GM21619 (cell line): ENCODE measurements at regions not wholly inside any gene's neighbourhood (a gene's known extent, or its start where the extent isn't known, plus 50 kb on each side); places are given as distances from the start of the nearest gene placed in this dataset.
"Not testable (repeated sequence)": the region's sequence is repeated elsewhere in the genome, so short reads cannot be mapped to it uniquely, and the experiment has no call there.

ENCODE experiments used
- ATAC-seq: cut with Tn5 transposase; IDR thresholded peaks from one replicate; pipeline ENCODE4 v1.9.1; 2021; ENCODE audit not compliant: unreplicated experiment

DNA sequence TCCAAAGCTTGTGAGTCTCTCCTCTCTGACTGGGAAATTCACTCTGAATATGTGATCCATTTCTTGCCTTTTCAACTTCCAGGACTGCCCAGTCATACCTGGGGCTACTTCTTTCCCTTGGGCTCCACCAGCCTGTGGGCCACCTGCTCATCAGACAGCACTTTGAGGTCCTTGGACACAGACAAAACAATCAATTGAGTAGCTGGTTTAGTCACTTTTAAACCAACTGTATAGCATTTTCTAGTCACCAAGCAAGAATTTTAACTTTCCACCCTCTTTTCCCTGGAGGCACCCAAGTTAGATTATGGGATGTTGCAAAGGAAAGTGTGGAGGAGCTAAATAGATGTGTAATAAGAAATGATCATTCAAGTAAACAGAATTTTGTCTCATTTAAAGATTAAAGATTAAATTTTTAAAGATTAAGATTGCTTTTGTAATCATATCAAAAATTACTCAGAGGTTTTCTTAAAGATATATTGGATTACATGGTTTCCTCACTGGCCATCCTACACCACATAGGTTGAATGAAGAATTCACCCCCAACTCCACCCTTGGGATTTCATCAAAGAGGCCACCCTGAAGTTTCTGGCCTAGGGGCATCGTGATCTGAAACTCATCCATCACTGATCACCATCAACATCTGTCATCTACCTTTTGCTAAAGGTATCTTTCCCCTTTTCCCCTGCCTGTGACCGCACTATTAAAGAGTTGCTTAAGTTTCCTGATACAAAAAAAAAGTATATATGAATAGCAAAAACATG, 219.2 kb upstream of the NR5A2 start:
- no peak for ATAC-seq

DNA sequence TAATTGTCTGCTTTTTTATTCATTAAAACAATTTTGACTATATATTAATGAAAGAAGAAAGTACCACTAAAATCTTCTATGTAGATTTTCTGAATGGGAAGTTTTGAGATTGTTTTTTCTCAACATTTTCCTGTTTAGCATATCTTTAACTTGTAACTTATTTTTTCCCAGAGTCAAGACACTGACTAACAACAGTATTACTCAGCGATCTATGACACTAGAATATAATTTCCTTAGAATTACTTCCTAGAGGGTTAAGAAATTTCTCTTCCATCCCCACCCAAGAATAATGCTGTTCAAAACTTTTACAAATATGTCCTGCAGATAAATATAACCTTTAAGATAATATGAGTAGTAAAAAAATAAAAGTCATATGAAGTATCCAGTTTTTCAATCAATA, 218.2 kb upstream of the NR5A2 start:
- no peak for ATAC-seq

DNA sequence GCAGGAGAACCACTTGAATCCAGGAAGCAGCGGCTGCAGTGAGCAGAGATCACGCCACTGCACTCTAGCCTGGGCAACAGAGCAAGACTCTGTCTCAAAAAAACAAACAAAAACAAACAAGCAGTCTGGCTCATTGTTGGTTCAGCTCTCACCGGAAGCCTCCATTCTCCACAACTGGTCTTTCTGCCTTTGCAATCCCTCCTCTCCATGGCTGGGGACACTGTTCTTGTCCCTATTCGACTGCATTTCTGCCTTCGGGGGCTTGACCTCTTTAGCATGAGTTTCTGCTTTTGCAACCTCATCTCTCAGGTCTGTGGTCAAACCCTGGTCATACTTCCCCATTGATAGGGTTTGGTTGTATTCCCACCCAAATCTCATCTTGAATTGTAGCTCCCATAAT, 216.3 kb upstream of the NR5A2 start:
- ATAC-seq: no peak

DNA sequence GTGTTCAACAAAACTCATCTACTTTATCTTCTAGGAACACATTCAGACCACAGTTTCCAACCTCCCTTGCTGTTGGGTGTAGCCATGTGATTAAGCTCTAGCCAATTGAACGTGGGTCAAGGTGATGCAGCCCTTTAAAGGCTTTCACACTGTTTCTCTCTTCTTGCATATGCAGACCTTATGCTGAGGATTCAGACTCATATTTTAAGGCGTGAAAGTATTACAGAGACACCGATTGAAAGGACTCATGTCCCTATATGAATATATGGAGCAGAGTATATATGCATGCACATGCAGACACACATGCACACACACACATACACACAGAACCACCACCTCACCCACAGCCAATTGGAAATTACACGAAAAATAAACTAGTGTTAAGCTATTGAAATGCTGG, 214.3 kb upstream of the NR5A2 start:
- no peak for ATAC-seq

DNA sequence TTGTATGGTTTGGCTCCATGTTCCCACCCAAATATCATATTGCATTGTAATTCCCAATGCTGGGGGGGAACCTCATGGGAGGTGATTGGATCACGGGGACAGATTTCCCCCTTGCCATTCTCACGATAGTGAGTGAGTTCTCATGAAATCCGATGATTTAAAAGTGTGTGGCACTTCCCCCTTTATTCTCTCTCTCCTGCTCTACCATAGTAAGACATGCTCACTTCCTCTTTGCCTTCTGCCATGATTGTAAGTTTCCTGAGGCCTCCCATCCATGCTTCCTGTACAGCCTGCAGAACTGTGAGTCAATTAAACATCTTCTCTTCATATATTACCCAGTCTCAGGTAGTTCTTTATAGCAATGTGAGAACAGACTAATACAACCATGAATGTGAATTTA, 211.6 kb upstream of the NR5A2 start:
- no peak for ATAC-seq

DNA sequence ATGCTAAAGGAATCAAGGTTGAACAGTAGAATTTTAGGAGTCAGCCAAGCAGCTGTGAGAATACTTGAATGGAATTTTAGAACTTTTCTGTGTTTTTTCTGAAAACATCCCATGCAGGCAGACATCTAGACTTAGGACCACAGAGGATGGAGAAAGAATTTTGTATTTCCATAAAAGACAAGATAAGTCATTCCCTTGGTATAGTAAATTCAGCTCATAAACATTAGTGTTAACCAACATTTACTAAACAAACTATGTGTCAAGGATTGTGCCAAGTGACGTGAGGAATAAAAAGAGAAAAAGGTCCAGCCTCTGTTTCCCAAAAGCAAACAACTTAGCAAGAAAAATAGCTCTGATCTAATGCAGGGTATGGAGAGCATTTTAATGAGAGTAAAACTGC, 210.2 kb upstream of the NR5A2 start:
- ATAC-seq: no peak

DNA sequence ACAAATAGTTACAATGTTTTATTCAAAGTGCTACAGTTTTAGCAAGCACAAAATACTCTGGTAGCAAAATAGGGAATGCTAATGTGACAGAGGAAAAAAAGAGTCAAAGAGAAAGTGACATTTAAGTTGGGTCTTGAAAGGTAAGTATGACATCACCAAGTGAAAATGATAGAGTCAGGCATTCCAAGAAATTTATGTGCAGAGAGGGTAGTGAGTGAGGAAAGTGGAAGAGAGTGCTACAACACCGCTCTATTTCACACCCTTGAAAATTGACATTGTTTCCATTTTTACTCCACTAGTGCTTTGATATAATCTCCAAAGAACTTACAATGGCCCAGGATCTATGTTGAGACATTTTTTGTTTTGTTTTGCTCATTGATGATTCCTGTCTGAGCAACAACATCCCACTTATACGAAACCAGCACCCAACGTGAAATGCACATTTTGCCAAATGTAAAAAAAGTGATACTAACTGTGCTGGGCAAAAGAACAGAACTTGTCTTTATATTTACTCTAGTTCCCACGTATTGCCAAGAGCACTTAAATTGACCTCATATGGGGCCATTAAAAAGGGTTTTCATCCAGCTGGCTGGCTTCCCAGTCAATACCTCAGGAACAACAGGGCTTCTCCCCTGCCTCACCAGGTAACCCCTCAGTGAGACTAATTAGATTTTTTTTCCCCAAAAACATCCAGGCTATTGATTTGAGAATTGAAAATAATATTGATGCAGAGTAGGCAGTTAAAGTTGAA, 206.3 kb upstream of the NR5A2 start:
- no peak for ATAC-seq

DNA sequence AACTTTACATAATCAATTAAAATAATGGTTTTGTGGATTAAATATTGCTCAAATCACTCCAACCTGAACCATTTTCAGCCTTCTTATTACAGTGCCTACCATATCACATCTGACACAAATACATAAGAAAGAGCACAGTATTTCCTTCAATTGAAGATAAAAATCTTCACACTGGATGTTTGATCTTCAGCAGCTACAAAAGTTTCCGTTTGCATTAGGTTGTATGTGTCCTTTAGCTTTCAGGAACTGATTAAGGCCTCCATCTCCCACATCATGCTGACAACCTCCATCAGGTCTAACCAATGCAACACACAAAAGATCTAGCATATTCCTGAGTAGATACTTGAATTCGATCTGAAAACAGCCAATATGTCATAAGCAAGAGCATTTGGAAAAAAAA, 195.1 kb upstream of the NR5A2 start:
- no peak for ATAC-seq

DNA sequence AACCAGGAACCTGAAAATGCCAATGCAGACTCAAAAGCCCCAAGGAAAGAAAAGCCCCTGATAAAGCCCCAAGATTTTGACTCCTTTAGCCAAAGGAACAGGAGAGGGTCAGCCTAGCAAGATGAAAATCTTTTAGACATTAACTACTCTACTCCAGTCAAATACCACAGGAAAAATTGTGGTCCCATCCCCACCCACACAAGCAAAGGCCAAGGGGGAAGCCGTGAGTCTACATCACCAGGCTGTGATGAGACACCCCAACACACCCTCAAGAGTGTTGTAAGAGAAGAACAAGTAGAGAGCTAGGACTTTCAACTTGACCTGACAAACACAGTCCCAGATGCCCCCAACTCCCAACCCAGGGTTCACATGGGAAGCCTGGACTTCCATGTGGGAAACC, 192.8 kb upstream of the NR5A2 start:
- no peak for ATAC-seq

DNA sequence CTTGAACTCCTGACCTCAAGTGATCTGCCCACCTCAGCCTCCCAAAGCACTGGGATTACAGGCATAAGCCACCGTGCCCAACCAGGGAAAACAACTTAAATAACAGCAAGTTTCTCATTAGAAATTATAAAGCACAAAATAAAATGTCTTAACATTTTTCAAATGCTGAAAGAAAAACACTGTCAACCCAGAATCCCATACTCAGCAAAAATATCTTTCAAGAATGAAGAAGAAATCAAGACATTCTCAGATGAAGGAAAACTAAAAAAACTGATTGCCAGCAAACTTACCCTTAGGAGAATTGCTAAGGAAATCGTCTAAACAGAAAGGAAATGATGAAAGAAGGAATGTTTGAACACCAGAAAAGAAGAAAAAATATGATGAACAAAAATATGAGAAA, 191.1 kb upstream of the NR5A2 start:
- no peak for ATAC-seq

DNA sequence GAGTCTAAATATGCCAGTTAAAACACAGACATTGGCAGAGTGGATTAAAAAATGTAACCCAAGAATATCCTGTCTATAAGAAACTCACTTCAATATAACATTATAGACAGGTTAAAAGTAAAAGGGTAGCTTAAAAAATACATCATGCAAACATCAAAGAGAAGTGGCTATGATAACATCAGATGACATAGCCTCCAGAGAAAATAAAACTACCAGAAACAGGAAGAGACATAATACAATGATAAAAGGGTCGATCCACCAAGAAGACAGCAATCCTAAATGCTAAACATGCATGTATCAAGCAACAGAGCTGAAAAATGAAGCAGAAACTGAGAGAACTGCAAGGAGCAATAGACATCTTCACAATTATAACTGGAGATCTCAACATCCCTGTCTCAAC, 190.2 kb upstream of the NR5A2 start:
- no peak for ATAC-seq

DNA sequence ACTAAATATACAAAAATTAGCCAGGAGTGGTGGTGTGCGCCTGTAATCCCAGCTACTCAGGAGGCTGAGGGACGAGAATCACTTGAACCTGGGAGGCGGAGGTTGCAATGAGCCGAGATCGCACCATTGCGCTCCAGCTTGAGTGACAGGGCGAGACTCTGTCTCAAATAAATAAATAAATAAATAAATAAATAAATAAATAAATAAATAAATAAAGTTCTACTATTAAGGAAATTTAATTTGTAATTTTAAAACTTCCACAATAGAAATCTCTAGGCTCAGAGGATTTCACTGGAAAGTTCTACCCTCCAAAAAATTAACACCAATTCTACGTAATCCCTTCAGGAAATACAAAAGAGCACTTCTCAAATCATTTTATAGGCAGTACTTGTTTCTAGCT, 187.9 kb upstream of the NR5A2 start:
- ATAC-seq: not testable (repeated sequence)

DNA sequence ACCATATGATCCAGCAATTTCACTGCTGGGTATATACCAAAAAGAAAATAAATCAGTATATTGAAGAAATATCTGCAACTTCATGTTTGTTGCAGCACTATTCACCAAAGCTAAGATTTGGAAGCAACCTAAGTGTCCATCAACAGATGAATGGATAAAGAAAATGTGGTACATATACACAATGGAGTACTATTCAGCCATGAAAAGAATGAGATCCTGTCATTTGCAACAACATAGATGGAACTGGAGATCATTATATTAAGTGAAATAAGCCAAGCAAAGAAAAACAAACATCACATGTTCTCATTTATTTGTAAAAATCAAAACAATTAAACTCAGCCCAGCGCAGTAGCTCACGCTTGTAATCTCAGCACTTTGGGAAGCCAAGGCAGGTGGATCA, 184.4 kb upstream of the NR5A2 start:
- ATAC-seq: not testable (repeated sequence)

DNA sequence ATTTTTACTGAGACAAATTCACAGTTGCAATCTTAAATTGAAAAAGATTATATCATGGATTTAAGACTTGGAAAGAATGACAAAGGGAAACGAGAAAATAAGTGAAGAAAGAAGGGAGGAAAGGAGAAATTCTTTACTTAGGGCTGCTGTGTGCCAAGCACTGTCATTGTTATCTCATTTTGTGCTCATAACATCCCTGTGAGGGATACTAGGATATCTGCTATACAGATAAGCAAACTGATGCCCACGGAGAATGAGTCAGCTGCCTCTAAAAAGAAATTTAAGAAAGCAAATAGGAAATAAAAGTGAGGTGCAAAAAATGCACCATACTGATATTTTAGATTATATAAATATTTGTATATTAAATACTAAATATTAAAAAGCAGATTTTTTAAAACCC, 183.6 kb upstream of the NR5A2 start:
- no peak for ATAC-seq

DNA sequence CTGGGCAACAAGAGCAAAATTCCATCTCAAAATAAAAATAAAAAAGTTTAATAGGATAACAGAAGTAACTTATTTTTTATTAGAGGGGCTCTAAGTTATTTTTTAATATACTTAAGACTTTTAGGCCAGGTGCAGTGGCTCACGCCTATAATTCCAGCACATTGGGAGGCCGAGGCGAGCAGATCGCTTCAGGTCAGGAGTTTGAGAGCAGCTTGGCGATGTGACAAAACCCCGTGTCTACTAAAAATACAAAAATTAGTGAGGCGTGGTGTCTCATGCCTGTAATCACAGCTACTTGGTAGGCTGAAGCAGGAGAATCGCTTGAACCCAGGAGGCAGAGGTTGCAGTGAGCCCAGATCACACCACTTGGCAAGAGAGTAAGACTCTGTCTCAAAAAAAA, 180.5 kb upstream of the NR5A2 start:
- no peak for ATAC-seq

DNA sequence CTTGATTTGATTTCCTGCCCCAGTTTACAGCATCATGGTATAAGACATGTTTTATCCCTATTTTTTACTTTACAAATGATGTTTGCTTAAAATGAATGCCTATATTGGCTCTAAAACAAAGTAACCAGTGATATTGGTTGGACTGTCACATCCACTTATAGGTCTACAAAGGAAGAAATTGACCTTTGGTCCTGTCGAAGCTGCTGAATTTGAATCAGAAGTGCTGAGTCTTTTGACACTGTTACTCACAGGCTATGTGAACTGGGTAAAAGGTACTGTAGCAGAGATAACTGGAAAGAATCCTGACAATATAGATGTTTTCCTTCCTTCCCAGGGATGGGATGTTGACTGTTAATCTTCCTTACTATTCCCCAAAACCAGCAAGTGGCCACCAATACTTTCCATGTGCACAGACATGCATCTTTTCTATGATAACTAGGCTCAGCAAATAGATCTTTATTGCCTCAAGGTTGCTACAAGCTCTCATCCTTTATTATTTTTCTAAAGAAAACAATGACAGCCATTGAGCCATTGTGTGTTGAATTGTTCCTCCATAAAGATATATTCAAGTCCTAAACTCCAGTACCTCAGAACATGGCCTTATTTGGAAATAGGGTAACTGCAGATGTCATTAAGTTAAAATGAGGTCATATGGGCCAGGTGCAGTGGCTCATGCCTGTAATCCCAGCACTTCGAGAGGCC, 175.9 kb upstream of the NR5A2 start:
- no peak for ATAC-seq

DNA sequence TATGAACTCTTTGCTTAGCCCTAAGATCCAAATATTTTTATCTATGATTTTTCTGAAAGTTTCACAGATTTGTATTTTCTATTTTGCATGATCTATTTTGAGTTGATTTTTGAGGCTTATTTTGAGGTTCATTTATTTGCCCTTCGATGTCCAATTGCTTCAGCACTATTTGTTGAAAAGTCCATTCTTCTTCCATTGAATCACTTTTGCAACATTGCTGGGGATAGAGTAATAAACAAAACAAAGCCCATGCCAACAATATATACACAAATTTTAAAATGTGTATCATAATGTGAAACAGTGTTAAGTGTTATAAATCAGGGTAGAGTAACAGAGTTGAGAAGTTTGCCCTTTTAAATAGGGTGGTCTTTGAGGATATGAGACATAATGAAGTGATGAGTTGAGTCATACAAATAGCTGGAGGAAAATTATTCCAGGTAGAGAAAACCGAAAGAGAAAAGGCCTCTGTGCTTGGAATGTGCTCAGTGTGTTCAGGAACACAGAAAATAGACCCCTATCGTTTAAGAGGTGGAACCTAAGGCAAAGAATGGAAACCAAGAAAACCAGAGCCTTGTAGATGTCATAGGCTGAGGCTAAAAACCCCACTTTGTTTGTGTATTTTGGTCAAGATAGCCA, 172.7 kb upstream of the NR5A2 start:
- no peak for ATAC-seq

DNA sequence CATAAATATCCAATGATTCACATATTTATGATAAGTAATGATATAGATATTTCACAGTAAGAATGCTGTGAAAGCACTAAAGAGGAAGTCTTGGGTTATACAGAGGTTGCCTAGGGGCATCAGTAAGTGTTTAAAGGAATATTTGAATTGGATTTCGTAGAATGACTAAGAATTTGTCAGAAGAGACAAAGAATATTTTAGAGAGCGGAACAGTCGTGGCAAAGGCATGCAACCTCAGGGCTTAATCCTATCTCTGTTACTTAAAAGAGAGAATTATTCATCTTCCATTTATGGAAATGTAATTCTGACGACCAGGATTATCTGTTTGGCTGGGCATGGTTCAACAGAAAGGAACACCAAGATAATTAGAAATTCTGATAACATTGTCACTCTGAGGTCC, 171.9 kb upstream of the NR5A2 start:
- ATAC-seq: no peak

DNA sequence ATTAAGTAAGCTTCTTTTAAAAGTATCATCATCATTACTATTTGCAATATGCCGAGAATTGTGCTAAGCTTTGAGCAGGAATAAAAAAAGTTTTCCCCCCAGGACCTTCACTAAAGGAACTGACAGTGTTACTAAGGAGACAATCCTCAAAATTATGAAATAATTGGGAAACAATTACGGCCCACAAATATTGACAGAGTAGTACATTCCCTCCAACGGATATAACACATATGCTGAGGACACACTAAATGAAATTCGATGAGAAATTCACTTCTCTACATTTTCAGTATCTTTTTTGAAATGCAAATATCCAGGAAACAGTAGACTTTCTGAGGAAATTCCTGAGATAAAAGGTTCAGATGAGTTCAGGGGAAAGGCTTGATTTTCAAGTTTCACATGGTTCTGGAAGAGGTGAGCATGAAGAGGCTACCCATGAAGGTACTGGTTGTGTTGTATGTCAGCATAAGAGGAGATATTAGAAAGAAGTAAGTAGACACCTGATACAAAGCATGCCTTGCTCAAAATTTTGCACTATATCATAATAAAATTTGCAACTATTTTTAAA, 171.2 kb upstream of the NR5A2 start:
- ATAC-seq: no peak

DNA sequence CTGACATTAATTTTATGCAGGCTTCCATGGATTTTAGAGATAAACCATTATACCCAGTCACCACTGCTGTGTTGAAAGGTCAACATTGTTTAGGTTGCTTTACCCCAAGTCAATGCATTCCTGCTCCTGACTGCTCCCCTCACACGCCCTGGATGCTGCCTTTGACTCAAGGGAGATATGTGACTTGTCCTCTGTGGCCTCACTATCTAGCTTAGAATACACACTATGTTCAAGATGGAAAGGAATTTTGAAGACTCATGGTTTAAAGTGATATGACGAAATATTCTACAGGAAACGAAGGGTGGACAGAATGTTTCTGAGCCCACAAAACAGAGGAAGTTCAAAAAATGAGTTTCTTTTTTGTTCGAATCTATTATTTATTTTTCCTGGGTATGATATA, 170.4 kb upstream of the NR5A2 start:
- no peak for ATAC-seq

DNA sequence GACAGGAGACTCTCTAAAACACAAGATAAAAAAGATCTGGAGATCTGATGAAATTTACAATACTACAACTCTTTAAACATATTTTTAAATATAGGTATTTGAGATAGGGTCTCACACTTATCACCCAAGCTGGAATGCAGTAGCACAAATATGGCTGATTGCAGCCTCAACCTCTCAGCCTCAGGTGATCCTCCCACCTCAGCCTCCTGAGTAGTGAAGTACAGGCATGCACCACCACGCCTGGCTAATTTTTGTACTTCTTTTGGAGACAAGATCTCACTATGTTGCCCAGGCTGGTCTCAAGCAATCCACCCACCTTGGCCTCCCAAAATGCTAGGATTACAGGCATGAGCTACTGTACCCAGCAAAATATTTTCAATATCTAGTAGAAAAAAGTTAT, 170.0 kb upstream of the NR5A2 start:
- no peak for ATAC-seq
